Muscle of leg (tissue), 3 donors: ENCODE measurements at regions not wholly inside any gene's neighbourhood (a gene's known extent, or its start where the extent isn't known, plus 50 kb on each side); places are given as distances from the start of the nearest gene placed in this dataset.

Experiments
- DNase-seq: peaks from one replicate; pipeline ENCODE4 v3.0.0; 2013
- H3K27ac ChIP-seq: one replicate; pipeline ENCODE4 v1.5.1; 2013; ENCODE audit warnings: mild to moderate bottlenecking, low read length, control low read depth
- H3K27me3 ChIP-seq: one replicate; pipeline ENCODE4 v1.6.1; 2013; ENCODE audit warnings: low read length; ENCODE audit not compliant: control insufficient read depth, insufficient read depth
- H3K36me3 ChIP-seq: one replicate; pipeline ENCODE4 v1.6.1; 2013; ENCODE audit warnings: low read length; ENCODE audit not compliant: control insufficient read depth, insufficient read depth
- H3K4me1 ChIP-seq: one replicate; pipeline ENCODE4 v1.6.1; 2013; ENCODE audit warnings: low read length; ENCODE audit not compliant: control insufficient read depth, insufficient read depth
- H3K4me3 ChIP-seq: one replicate; pipeline ENCODE4 v1.5.1; 2013; ENCODE audit warnings: low read length, control low read depth
- H3K9me3 ChIP-seq: replicated peaks from 2 replicates; pipeline ENCODE4 v1.6.1; 2013; ENCODE audit warnings: low read depth, low read length; ENCODE audit not compliant: control insufficient read depth
- WGBS: methylation state at CpG from one replicate; pipeline ENCODE4 v1.1.5; 2013; ENCODE audit warnings: missing lambda C conversion rate; ENCODE audit not compliant: insufficient coverage; 5-methylcytosine and 5-hydroxymethylcytosine counted together

DNA sequence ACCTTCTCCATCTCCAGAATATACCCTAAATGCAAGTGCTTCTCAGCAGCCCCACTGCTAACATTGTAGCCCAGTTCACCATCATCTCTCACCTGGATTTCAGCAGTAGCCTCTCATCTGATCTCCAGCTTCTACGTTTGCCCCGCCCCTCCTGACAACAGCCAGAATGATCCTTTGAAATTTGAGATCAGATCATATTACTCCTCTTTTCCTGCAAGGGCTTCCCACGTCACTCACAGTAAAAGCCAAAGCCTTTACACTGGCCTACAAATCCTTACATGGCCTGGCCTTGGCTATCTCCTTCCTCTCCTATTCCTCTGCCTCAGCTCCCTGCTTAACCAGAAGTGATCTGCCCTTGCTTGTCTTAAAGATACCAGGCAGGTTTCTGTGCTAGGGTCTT, 94.3 kb upstream of the NBEA start:
- H3K27me3 ChIP-seq, result no peaks in the 10 kb centered on the region
- no peak overlapping the region for H3K4me3 ChIP-seq
- DNase-seq, result no peak
- H3K27ac ChIP-seq, result no peak overlapping the region
- H3K36me3 ChIP-seq, result no peaks in the 10 kb centered on the region
- H3K9me3 ChIP-seq, result no peaks in the 10 kb centered on the region
- no peaks in the 10 kb centered on the region for H3K4me1 ChIP-seq
- WGBS, result 60% methylated on average over 3 of the region's 3 CpGs

DNA sequence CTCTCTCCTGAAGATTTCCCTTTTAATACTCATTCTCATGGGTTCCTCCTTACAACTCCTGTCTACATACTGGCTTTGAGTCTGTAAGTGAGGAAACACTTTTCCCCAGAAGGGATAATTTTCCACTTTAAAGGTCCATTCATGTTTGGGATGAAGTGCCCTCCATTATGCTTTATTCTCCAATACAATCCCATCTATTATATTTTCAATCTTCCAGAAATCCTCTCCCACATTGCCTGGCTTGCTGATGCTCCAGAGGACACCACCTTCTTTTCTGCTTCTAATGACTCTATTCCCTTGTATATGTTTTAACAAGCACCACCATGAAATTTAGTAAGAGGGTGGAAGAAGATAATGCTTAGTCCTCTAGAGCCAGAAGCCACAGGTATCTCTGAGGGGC, 92.7 kb upstream of the NBEA start:
- Histone ChIP-seq H3K36me3 (no peaks in the 10 kb centered on the region), H3K4me1 (no peaks in the 10 kb centered on the region), H3K9me3 (no peaks in the 10 kb centered on the region), H3K27ac (no peak overlapping the region), H3K27me3 (no peaks in the 10 kb centered on the region), H3K4me3 (no peak overlapping the region)
- DNase-seq, result no peak

DNA sequence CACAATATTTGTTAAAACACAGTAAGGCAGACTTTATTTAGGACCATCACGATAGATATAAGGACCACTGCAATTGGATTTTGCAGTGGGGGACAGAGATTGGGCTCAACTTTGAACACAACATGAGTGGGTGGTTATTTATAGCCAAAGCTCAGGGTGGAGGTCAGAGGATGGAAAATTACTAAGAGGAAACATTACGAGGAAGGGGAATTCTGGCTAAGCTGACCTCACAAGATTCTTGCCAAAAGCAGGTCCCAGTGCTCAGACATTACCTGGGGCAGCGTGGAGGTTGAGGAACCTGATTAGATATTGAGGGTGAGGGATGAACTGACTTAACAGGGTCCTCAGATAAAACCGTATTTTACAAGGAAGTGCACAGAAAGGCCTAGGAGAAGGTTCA, 88.9 kb upstream of the NBEA start:
- 65% methylated on average over 3 of the region's 4 CpGs for WGBS
- Histone ChIP-seq H3K4me1 (no peaks in the 10 kb centered on the region), H3K27ac (no peak overlapping the region), H3K4me3 (no peak overlapping the region), H3K9me3 (no peaks in the 10 kb centered on the region), H3K27me3 (no peaks in the 10 kb centered on the region), H3K36me3 (no peaks in the 10 kb centered on the region)
- no peak for DNase-seq

DNA sequence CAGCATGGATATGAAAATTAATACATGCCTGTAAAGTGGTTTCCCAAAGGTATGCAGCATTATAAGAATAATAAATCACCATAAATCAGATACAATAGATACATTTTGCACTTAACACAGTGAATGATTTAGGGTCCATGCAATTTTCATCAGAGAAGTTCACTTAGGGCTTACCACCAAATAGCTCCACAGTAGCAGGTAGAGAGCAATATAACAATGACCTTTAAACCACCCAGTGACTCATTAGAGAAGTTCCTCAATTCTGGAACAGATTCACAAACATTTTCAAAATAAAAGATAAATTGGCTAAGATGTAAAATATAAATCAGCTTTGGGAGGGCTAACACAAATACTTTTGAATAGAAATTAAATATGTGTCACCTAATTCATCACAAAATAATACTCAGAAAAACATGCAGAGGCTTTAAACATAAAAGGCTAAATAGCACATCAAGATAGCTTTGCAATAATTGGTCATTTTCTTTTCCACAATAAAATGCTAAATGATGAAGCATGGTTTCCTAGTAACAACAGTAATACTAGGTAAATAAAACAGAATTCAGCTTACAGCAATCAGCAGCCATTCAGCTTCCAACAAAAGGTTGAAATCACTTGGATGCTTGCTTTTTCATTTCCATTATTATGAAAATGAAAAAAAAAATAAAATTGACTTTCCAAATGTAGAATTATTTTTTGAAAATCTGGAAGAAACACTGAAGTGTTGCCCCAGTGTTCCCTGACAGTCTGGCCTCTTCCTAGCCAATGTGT, 84.3 kb upstream of the NBEA start:
- Histone ChIP-seq H3K27me3 (no peaks in the 10 kb centered on the region), H3K4me1 (no peaks in the 10 kb centered on the region), H3K4me3 (no peak overlapping the region), H3K9me3 (no peaks in the 10 kb centered on the region), H3K27ac (no peak overlapping the region), H3K36me3 (no peaks in the 10 kb centered on the region)
- DNase-seq, result peak; percentile 76

DNA sequence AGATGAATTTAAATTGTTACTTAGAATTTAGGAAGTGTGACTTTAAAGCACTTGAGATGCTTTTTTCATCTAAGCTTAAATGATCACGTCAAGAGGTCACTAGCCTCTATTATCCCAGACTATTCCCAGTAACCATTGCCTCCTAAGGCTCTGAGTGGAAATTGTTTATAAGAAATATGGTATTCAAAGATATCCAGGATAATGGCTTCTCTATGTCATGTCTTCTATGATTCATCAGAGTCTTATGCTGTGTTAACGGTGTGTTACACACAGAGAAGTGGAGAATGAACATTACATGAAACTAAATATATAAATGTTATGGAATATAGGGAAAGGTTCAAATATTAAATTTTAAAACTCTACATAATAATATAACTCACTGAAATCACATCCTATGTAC, 79.8 kb upstream of the NBEA start:
- Histone ChIP-seq H3K27me3 (no peaks in the 10 kb centered on the region), H3K27ac (no peak overlapping the region), H3K4me1 (no peaks in the 10 kb centered on the region), H3K9me3 (no peaks in the 10 kb centered on the region), H3K4me3 (no peak overlapping the region), H3K36me3 (no peaks in the 10 kb centered on the region)
- no CpG with 5 or more reads among the region's 2 CpGs for WGBS
- no peak for DNase-seq

DNA sequence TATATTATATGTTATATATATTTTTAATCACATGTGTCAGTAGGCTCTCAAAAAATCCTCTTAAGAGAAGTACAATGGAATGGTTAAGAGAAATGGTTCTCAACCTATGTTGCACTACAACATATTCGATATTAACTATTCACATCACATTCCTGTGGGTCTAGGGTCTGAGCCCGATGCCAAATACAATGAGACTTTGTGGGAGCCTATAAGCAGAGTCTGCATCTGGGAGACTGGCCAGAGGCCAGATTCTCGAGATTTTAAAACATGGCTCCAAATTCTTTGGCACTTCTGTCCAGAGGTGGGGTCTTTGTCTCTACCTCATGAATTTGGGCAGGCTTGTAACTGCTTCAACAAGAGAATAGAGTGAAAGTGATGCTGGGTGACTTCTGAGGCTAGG, 79.4 kb upstream of the NBEA start:
- WGBS, result 43% methylated on average over 2 of the region's 3 CpGs
- H3K27me3 ChIP-seq, result no peaks in the 10 kb centered on the region
- H3K36me3 ChIP-seq, result no peaks in the 10 kb centered on the region
- no peaks in the 10 kb centered on the region for H3K4me1 ChIP-seq
- no peak for DNase-seq
- no peak overlapping the region for H3K4me3 ChIP-seq
- H3K9me3 ChIP-seq, result no peaks in the 10 kb centered on the region
- H3K27ac ChIP-seq, result no peak overlapping the region

DNA sequence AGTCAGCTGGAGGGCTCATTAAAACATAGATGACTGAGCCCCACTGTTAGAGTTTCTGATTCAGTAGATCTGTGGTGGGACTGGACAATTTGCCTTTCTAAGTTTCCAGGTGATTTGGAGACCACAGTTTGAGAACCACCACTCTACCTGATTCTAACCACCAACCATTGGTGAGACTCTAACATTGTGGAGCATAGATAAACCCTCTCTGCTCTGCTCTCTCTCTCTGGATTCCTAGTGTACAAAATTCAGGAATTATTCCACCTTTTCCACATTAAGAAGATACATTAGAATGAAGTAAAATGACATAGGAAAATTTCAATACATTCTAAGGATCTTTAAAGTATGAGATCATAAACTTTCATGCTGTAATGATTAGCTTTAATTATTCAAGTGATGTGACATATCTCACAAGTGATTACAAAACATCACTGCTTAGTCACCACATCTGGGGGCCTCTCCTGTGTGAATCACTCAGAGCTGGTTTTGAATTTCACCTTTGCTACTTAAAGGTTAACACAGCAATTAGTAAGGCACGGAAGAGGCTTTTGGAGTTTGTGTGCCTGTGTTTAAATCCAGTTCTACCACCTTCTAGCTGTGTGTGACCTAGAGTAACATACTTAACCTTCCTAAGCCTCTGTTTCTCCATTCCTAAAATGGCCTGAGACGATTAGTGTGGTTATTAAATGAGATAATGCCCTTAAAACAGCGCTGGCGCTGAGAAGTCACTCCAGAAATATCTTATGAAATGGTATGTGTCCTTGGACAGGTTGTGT, 78.5 kb upstream of the NBEA start:
- H3K4me3 ChIP-seq, result no peak overlapping the region
- no peaks in the 10 kb centered on the region for H3K4me1 ChIP-seq
- H3K9me3 ChIP-seq, result no peaks in the 10 kb centered on the region
- no peaks in the 10 kb centered on the region for H3K27me3 ChIP-seq
- WGBS, result no CpG with 5 or more reads among the region's 4 CpGs
- H3K36me3 ChIP-seq, result no peaks in the 10 kb centered on the region
- no peak overlapping the region for H3K27ac ChIP-seq
- DNase-seq, result no peak

DNA sequence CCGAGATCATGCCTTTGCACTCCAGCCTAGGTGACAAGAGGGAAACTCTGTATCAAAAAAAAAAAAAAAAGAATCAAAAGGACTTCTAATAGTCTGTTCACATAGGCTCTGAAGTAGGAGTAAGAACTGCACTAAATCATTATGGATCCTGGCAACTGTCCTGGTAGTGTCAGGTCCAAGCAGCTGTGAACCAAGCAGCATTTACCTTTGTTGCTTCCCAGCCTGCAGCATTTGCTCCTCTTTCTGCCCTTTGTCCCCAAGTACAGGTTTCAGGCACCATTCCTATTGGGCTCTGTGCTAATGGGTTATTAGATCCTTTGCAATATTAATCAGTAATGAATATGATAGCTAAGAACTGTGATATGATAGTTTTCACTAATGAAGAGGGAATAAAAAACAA, 77.4 kb upstream of the NBEA start:
- Histone ChIP-seq H3K36me3 (no peaks in the 10 kb centered on the region), H3K27me3 (no peaks in the 10 kb centered on the region), H3K9me3 (no peaks in the 10 kb centered on the region), H3K27ac (no peak overlapping the region), H3K4me1 (no peaks in the 10 kb centered on the region), H3K4me3 (no peak overlapping the region)
- WGBS, result no CpG with 5 or more reads among the region's 1 CpG
- peak; percentile 26 for DNase-seq

DNA sequence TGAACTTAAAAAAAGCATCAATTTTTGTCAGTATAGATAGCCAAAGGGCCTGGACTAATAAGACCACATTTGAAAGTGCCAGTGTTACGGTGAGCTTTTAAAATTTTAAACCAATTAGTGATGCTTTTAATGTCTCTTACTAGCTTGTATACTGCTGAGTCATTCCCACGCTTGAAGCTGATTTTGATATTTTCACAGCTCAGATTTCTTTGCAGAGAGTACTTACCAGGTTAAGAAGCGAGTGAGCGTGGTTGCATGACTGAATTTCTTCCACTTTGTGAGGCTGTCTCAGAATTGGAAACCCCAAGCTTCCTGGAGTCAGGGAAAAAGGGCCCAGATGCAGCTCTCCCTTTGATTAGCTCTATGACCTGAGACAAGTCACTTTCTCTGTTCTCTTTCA, 74.5 kb upstream of the NBEA start:
- Histone ChIP-seq H3K27ac (no peak overlapping the region), H3K27me3 (no peaks in the 10 kb centered on the region), H3K4me1 (no peaks in the 10 kb centered on the region), H3K9me3 (no peaks in the 10 kb centered on the region), H3K36me3 (no peaks in the 10 kb centered on the region), H3K4me3 (no peak overlapping the region)
- DNase-seq, result no peak
- 58% methylated on average over 3 of the region's 4 CpGs for whole genome bisulfite sequencing

DNA sequence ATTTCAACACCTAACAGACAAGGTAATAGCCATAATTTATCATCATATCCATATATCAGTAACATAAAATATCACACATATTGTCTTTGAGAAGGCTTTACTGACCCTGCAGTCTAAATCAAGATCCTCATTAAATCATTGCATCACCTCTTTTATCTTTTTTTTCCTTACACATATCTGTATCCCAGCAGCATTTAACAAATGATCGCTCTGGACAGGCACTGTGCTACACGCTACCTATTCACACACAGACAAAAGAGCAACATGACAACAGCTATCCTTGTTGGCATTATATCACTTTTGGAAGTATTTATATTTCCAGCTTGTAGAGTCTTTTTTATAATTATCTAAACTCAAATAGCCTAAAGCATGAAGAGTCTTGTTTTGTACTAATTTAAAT, 73.3 kb upstream of the NBEA start:
- Histone ChIP-seq H3K27ac (no peak overlapping the region), H3K36me3 (no peaks in the 10 kb centered on the region), H3K4me3 (no peak overlapping the region), H3K4me1 (no peaks in the 10 kb centered on the region), H3K9me3 (no peaks in the 10 kb centered on the region), H3K27me3 (no peaks in the 10 kb centered on the region)
- no peak for DNase-seq
- WGBS, result no CpG with 5 or more reads among the region's 2 CpGs
